Neural cell (in vitro differentiated cells): ENCODE measurements at regions not wholly inside any gene's neighbourhood (a gene's known extent, or its start where the extent isn't known, plus 50 kb on each side); places are given as distances from the start of the nearest gene placed in this dataset.

Source experiments
- EZH2 ChIP-seq: fragments of 200-600, 300-800 bp; shearing (Covaris generic), sonication (generic); IDR thresholded peaks from 2 replicates; pipeline ENCODE4 v1.6.1; 2014; ENCODE audit warnings: antibody characterized with exemption, low read length, borderline replicate concordance, mild to moderate bottlenecking; ENCODE audit not compliant: insufficient read depth, poor library complexity, severe bottlenecking
- REST ChIP-seq: IDR thresholded peaks from 2 replicates; pipeline ENCODE4 v1.6.1; 2012; ENCODE audit warnings: borderline replicate concordance

- TF ChIP-seq REST (no peak), EZH2 (no peak)
Measured at GRCh38 chr20:24261351-24261750, 208.1 kb upstream of the SYNDIG1 start.
